A673 (cell line): ENCODE measurements at regions not wholly inside any gene's neighbourhood (a gene's known extent, or its start where the extent isn't known, plus 50 kb on each side); places are given as distances from the start of the nearest gene placed in this dataset.

Source experiments
- EZH2 ChIP-seq: fragments of 200-600 bp; sonication (generic); IDR thresholded peaks from 2 replicates; pipeline ENCODE4 v1.6.1; 2017; ENCODE audit warnings: borderline replicate concordance, low read depth, mild to moderate bottlenecking, mixed read lengths, antibody characterized with exemption, low read length; ENCODE audit not compliant: poor library complexity, severe bottlenecking
- TF ChIP-seq, protein P1 (sequence below): fragments of 300-800, 200-600 bp; sonication (generic); conservative IDR thresholded peaks from 2 replicates; pipeline ENCODE4 v1.5.1; 2017; ENCODE audit warnings: low read depth, mild to moderate bottlenecking, antibody characterized with exemption, low read length, moderate library complexity, mixed read lengths

DNA sequence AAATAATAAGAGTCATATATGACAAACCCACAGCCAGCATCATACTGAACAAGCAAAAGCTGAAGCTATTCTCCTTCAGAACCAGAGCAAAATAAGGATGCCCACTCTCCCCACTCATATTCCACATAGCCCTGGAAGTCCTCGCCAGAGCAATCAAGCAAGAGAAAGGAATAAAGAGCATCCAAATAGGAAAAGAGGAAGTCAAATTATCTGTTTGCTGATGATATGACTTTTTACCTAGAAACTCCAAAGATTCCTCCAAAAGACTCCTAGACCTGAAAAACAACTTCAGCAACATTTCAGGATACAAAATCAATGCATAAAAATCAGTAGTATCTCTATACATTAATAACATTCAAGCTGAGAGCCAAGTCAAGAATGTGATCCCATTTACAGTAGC lies 217.5 kb downstream of the ABCC12 start:
- TF ChIP-seq, protein P1, sequence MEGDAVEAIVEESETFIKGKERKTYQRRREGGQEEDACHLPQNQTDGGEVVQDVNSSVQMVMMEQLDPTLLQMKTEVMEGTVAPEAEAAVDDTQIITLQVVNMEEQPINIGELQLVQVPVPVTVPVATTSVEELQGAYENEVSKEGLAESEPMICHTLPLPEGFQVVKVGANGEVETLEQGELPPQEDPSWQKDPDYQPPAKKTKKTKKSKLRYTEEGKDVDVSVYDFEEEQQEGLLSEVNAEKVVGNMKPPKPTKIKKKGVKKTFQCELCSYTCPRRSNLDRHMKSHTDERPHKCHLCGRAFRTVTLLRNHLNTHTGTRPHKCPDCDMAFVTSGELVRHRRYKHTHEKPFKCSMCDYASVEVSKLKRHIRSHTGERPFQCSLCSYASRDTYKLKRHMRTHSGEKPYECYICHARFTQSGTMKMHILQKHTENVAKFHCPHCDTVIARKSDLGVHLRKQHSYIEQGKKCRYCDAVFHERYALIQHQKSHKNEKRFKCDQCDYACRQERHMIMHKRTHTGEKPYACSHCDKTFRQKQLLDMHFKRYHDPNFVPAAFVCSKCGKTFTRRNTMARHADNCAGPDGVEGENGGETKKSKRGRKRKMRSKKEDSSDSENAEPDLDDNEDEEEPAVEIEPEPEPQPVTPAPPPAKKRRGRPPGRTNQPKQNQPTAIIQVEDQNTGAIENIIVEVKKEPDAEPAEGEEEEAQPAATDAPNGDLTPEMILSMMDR = no peak
- TF ChIP-seq EZH2 = no peak
